ENCODE measurements at regions not wholly inside any gene's neighbourhood (a gene's known extent, or its start where the extent isn't known, plus 50 kb on each side); places are given as distances from the start of the nearest gene placed in this dataset.

GRCh38 chr9:75385236-75385635, 296.9 kb downstream of the OSTF1 start:
- H2AFZ ChIP-seq (ENCODE audit: insufficient read depth, low read depth, low read length, poor library complexity, severe bottlenecking): no peak overlapping the region
- H3K9me3 ChIP-seq (ENCODE audit: control extremely low read depth in 1 of 3, control insufficient read depth in 2 of 3, insufficient read depth in 1 of 3, low read length in 2 of 3): peaks cover 0 to 15% (median 3%) of the 10 kb centered on the region in 3 donors
- Mint-ChIP-seq H3K27me3 (no peaks in the 10 kb centered on the region), H3K27ac (no peak overlapping the region), H3K4me3 (no peak overlapping the region), H3K9me3 (ENCODE audit: insufficient read depth) (peaks cover 9% of the 10 kb centered on the region), H3K4me1 (no peaks in the 10 kb centered on the region)
- TF ChIP-seq EZH2 (IDR thresholded peaks at IDR 0.05; ENCODE audit: borderline replicate concordance, insufficient read depth, low read depth, low read length, poor library complexity, severe bottlenecking): no peak
- TF ChIP-seq CTCF (IDR thresholded peaks at IDR 0.05): no peak
- H3K36me3 ChIP-seq (replicated peaks in 1 of 2; ENCODE audit: control extremely low read depth in 1 of 2, control insufficient read depth in 1 of 2, extremely low read depth in 1 of 2, insufficient read depth in 2 of 2, low read length in 1 of 2): no peaks in the 10 kb centered on the region
- no peaks in the 10 kb centered on the region for H3K4me1 ChIP-seq (ENCODE audit: control insufficient read depth in 2 of 2, insufficient read depth in 2 of 2, low read length in 2 of 2)
- H3K4me3 ChIP-seq (ENCODE audit: control extremely low read depth in 1 of 5, extremely low read depth in 1 of 5, insufficient read depth in 1 of 5, low read depth in 2 of 5, low read length in 4 of 5): no peak overlapping the region
- intact Hi-C loops (cut with micrococcal nuclease): no loop called here
- no peaks in the 10 kb centered on the region for H3K27me3 ChIP-seq (replicated peaks in 1 of 4; ENCODE audit: control extremely low read depth in 1 of 4, control insufficient read depth in 3 of 4, insufficient read depth in 4 of 4, low read length in 3 of 4)
- ATAC-seq (ENCODE audit: low read depth): no peak
- H3K79me2 ChIP-seq (ENCODE audit: control insufficient read depth, insufficient read depth, low read length): no peaks in the 10 kb centered on the region
- ChIA-PET CTCF (no interaction called here), POLR2A (no interaction called here)
- H4K20me1 ChIP-seq (ENCODE audit: control insufficient read depth, insufficient read depth, low read length, poor library complexity, severe bottlenecking): no peaks in the 10 kb centered on the region
- H3K9ac ChIP-seq (ENCODE audit: low read length): no peak overlapping the region
- H3K4me2 ChIP-seq (replicated peaks; ENCODE audit: low read depth, low read length, poor library complexity, severe bottlenecking): no peak overlapping the region
- H3K27ac ChIP-seq (ENCODE audit: low read length in 2 of 2): no peak overlapping the region
- DNase-seq: no peak

DNA sequence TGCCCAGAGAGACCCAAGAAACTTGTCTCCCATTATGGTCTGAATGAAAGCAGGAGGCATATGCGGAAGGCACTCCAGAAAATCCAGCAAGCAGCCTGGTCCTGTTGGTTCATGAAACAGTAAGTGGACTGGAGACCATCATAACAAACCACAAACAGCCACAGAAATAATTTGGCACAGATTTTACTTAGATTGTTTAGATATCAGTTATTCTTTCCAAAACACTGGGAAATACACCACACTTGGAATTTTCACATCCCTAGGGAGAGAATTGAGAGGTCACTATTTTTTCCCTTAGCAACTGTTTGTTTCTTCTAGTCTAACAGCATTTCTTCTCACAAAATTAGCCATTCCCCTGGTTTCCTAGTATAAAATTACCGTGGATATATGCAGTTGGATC, 300.8 kb downstream of the OSTF1 start:
- CTCF ChIA-PET: no interaction called here
- WGBS (ENCODE audit: insufficient coverage): no CpG with 5 or more reads among the region's 2 CpGs

More for the DNA sequence above, 300.8 kb downstream of the OSTF1 start:
- no peak overlapping the region for H3K27ac Mint-ChIP-seq
- H3K9ac ChIP-seq (ENCODE audit: low read length): no peak overlapping the region
- intact Hi-C loops (cut with micrococcal nuclease): no loop called here
- H3K4me1 ChIP-seq (ENCODE audit: control insufficient read depth in 2 of 2, insufficient read depth in 2 of 2, low read length in 2 of 2): no peaks in the 10 kb centered on the region
- DNase-seq (no peak), ATAC-seq (ENCODE audit: low read depth) (no peak)
- no peaks in the 10 kb centered on the region for H3K27me3 Mint-ChIP-seq
- POLR2A ChIA-PET: no interaction called here
- no peak for TF ChIP-seq CTCF (IDR thresholded peaks at IDR 0.05)
- no peak for TF ChIP-seq EZH2 (IDR thresholded peaks at IDR 0.05; ENCODE audit: borderline replicate concordance, insufficient read depth, low read depth, low read length, poor library complexity, severe bottlenecking)
- H2AFZ ChIP-seq (ENCODE audit: insufficient read depth, low read depth, low read length, poor library complexity, severe bottlenecking): no peak overlapping the region
- peaks cover 9% of the 10 kb centered on the region for H3K9me3 Mint-ChIP-seq (ENCODE audit: insufficient read depth)
- no peak overlapping the region for H3K27ac ChIP-seq (ENCODE audit: low read length in 2 of 2)
- no peaks in the 10 kb centered on the region for H3K36me3 ChIP-seq (replicated peaks in 1 of 2; ENCODE audit: control extremely low read depth in 1 of 2, control insufficient read depth in 1 of 2, extremely low read depth in 1 of 2, insufficient read depth in 2 of 2, low read length in 1 of 2)
- no peak overlapping the region for H3K4me2 ChIP-seq (replicated peaks; ENCODE audit: low read depth, low read length, poor library complexity, severe bottlenecking)
- no peaks in the 10 kb centered on the region for H3K4me1 Mint-ChIP-seq
- no peak overlapping the region for H3K4me3 ChIP-seq (ENCODE audit: control extremely low read depth in 1 of 5, extremely low read depth in 1 of 5, insufficient read depth in 1 of 5, low read depth in 2 of 5, low read length in 4 of 5)
- no peaks in the 10 kb centered on the region for H3K79me2 ChIP-seq (ENCODE audit: control insufficient read depth, insufficient read depth, low read length)
- H4K20me1 ChIP-seq (ENCODE audit: control insufficient read depth, insufficient read depth, low read length, poor library complexity, severe bottlenecking): no peaks in the 10 kb centered on the region
- peaks cover 0 to 14% (median 3%) of the 10 kb centered on the region in 3 donors for H3K9me3 ChIP-seq (ENCODE audit: control extremely low read depth in 1 of 3, control insufficient read depth in 2 of 3, insufficient read depth in 1 of 3, low read length in 2 of 3)
- H3K4me3 Mint-ChIP-seq: no peak overlapping the region
- H3K27me3 ChIP-seq (replicated peaks in 1 of 4; ENCODE audit: control extremely low read depth in 1 of 4, control insufficient read depth in 3 of 4, insufficient read depth in 4 of 4, low read length in 3 of 4): no peaks in the 10 kb centered on the region

Measured in B cell (primary cell).